ENCODE measurements at regions not wholly inside any gene's neighbourhood (a gene's known extent, or its start where the extent isn't known, plus 50 kb on each side); places are given as distances from the start of the nearest gene placed in this dataset.

DNA sequence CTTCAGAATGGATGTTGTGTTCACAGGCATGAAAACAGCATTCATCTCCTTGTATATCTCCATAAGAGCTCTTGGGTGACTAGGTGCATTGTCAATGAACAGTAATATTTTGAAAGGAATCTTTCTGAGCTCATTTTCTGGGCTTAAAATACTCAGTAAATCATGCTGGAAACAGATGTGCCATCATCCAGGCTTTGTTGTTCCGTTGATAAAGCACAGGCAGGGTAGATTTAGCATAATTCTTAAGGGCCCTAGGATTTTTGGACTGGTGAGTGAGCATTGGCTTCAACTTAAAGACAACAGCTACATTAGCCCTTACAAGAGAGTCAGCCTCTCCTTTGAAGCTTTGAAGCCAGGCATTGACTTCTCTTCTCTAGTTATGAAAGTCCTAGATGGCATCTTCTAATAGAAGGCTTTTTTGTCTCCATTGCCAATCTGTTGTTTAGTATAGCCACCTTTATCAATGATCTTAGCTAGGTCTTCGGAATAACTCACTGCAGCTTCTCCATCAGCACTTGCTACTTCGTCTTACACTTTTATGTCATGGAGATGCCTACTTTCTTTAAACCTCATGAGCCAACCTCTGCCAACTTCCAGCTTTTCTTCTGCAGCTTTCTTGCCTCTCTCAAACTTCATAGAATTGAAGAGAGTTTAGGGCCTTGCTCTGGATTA lies 79.6 kb upstream of the PSMA6 start:
- no peak for TF ChIP-seq CTCF (tag by site-specific recombination; IDR thresholded peaks at IDR 0.05)
- no peak for TF ChIP-seq ZNF423 (tag by site-specific recombination; IDR thresholded peaks at IDR 0.05)
- TF ChIP-seq ZNF274 (IDR thresholded peaks at IDR 0.05; ENCODE audit: low read length) = no peak
- no peak for TF ChIP-seq ZNF274 (tag by site-specific recombination; IDR thresholded peaks at IDR 0.05; ENCODE audit: borderline replicate concordance)
- TF ChIP-seq TCF7L2 (IDR thresholded peaks at IDR 0.05; ENCODE audit: borderline replicate concordance, low read depth, low read length) = no peak
- no peak for TF ChIP-seq ZNF626 (tag by site-specific recombination; IDR thresholded peaks at IDR 0.05)
- TF ChIP-seq ZBTB49 (tag by site-specific recombination; IDR thresholded peaks at IDR 0.05; ENCODE audit: low read depth) = no peak
- TF ChIP-seq, protein P1, sequence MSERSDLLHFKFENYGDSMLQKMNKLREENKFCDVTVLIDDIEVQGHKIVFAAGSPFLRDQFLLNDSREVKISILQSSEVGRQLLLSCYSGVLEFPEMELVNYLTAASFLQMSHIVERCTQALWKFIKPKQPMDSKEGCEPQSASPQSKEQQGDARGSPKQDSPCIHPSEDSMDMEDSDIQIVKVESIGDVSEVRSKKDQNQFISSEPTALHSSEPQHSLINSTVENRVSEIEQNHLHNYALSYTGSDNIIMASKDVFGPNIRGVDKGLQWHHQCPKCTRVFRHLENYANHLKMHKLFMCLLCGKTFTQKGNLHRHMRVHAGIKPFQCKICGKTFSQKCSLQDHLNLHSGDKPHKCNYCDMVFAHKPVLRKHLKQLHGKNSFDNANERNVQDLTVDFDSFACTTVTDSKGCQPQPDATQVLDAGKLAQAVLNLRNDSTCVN (tag by site-specific recombination; optimal IDR thresholded peaks at IDR 0.05) = no peak
- no peak for TF ChIP-seq ZNF155 (tag by site-specific recombination; IDR thresholded peaks at IDR 0.05)
